ENCODE measurements at regions not wholly inside any gene's neighbourhood (a gene's known extent, or its start where the extent isn't known, plus 50 kb on each side); places are given as distances from the start of the nearest gene placed in this dataset.

GRCh38 chr7:108697254-108697653, 127.6 kb downstream of the DNAJB9 start:
- Histone ChIP-seq H3K4me3 (no peak overlapping the region), H3K9me3 (no peaks in the 10 kb centered on the region), H3K36me3 (ENCODE audit: low read depth) (no peaks in the 10 kb centered on the region), H3K4me1 (ENCODE audit: low read depth) (no peaks in the 10 kb centered on the region)
- no peak for TF ChIP-seq CTCF (IDR thresholded peaks at IDR 0.05)
- intact Hi-C loops (cut with DNase I, micrococcal nuclease), result no loop called here
- no peak for ATAC-seq
- no peak for DNase-seq

- Histone ChIP-seq H3K36me3 (ENCODE audit: low read depth) (no peaks in the 10 kb centered on the region), H3K4me3 (no peak overlapping the region), H3K4me1 (ENCODE audit: low read depth) (no peaks in the 10 kb centered on the region), H3K9me3 (no peaks in the 10 kb centered on the region)
- DNase-seq (no peak), ATAC-seq (no peak)
- TF ChIP-seq CTCF (IDR thresholded peaks at IDR 0.05), result no peak
- intact Hi-C loops (cut with DNase I, micrococcal nuclease), result no loop called here
Measured at GRCh38 chr7:108711611-108712010, 141.9 kb downstream of the DNAJB9 start.

GRCh38 chr7:108716783-108717182, 147.1 kb downstream of the DNAJB9 start:
- intact Hi-C loops (cut with DNase I, micrococcal nuclease), result no loop called here
- H3K9me3 ChIP-seq, result no peaks in the 10 kb centered on the region

GRCh38 chr7:108717781-108718180, 148.1 kb downstream of the DNAJB9 start:
- intact Hi-C loops (cut with DNase I, micrococcal nuclease), result no loop called here
- DNase-seq, result no peak
- no peak for TF ChIP-seq CTCF (IDR thresholded peaks at IDR 0.05)
- Histone ChIP-seq H3K9me3 (no peaks in the 10 kb centered on the region), H3K36me3 (ENCODE audit: low read depth) (no peaks in the 10 kb centered on the region), H3K4me3 (no peak overlapping the region), H3K4me1 (ENCODE audit: low read depth) (no peaks in the 10 kb centered on the region)
- no peak for ATAC-seq

More at GRCh38 chr7:108716783-108717182, 147.1 kb downstream of the DNAJB9 start:
- DNase-seq, result no peak
- H3K36me3 ChIP-seq (ENCODE audit: low read depth), result no peaks in the 10 kb centered on the region
- TF ChIP-seq CTCF (IDR thresholded peaks at IDR 0.05), result no peak
- no peak for ATAC-seq
- H3K4me3 ChIP-seq, result no peak overlapping the region
- no peaks in the 10 kb centered on the region for H3K4me1 ChIP-seq (ENCODE audit: low read depth)

- no peak overlapping the region for H3K4me3 ChIP-seq
- H3K4me1 ChIP-seq (ENCODE audit: low read depth), result no peaks in the 10 kb centered on the region
- intact Hi-C loops (cut with DNase I, micrococcal nuclease), result no loop called here
- no peaks in the 10 kb centered on the region for H3K36me3 ChIP-seq (ENCODE audit: low read depth)
- ATAC-seq (no peak), DNase-seq (no peak)
- no peaks in the 10 kb centered on the region for H3K9me3 ChIP-seq
- no peak for TF ChIP-seq CTCF (IDR thresholded peaks at IDR 0.05)
Measured at GRCh38 chr7:108719631-108720030, 150.0 kb downstream of the DNAJB9 start.

- Histone ChIP-seq H3K4me3 (no peak overlapping the region), H3K4me1 (ENCODE audit: low read depth) (no peaks in the 10 kb centered on the region), H3K36me3 (ENCODE audit: low read depth) (no peaks in the 10 kb centered on the region), H3K9me3 (no peaks in the 10 kb centered on the region)
- ATAC-seq, result no peak
- TF ChIP-seq CTCF (IDR thresholded peaks at IDR 0.05), result no peak
- no peak for DNase-seq
- intact Hi-C loops (cut with DNase I, micrococcal nuclease), result no loop called here
Measured at GRCh38 chr7:108722561-108722960, 152.9 kb downstream of the DNAJB9 start.
